Retinal pigment epithelial cell (primary cell): ENCODE measurements at regions not wholly inside any gene's neighbourhood (a gene's known extent, or its start where the extent isn't known, plus 50 kb on each side); places are given as distances from the start of the nearest gene placed in this dataset.

Experiments used
- DNase-seq: peaks from one replicate; pipeline ENCODE4 v3.0.0-alpha.2; 2010; ENCODE audit warnings: low read depth
- H3K4me3 ChIP-seq: 2 replicates; pipeline ENCODE4 v1.5.1; 2011; ENCODE audit warnings: mild to moderate bottlenecking, low read length, control low read depth, moderate library complexity
- TF ChIP-seq, protein P1 (sequence below): conservative IDR thresholded peaks from 2 replicates; pipeline ENCODE4 v1.5.1; 2011; ENCODE audit warnings: low read depth, low read length, control low read depth, inconsistent platforms

- DNase-seq, result no peak
- TF ChIP-seq, protein P1, sequence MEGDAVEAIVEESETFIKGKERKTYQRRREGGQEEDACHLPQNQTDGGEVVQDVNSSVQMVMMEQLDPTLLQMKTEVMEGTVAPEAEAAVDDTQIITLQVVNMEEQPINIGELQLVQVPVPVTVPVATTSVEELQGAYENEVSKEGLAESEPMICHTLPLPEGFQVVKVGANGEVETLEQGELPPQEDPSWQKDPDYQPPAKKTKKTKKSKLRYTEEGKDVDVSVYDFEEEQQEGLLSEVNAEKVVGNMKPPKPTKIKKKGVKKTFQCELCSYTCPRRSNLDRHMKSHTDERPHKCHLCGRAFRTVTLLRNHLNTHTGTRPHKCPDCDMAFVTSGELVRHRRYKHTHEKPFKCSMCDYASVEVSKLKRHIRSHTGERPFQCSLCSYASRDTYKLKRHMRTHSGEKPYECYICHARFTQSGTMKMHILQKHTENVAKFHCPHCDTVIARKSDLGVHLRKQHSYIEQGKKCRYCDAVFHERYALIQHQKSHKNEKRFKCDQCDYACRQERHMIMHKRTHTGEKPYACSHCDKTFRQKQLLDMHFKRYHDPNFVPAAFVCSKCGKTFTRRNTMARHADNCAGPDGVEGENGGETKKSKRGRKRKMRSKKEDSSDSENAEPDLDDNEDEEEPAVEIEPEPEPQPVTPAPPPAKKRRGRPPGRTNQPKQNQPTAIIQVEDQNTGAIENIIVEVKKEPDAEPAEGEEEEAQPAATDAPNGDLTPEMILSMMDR, result no peak
- no peak overlapping the region for H3K4me3 ChIP-seq
Measured at GRCh38 chr11:32005786-32006416, 85.0 kb upstream of the RCN1 start.

GRCh38 chr11:32003335-32003734, 87.5 kb upstream of the RCN1 start:
- TF ChIP-seq, protein P1, result no peak
- no peak for DNase-seq
- no peak overlapping the region for H3K4me3 ChIP-seq

DNA sequence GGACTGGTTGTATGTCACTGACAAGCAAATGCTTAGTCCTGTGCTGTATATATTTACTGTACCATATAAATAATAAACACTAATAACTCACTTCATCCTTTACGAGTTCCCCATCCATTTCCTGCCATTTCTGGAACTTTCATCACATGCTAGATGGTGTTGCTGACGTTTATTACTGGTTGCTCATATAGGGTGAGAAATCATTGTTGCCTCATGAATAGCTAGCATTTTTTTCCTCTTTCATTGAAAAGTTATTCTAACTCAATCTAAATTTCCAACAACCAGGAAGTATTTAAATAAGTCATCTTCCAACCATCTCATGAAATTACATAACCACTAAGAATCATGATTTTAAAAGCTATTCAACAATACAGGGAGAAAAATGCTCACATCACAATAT, 88.6 kb upstream of the RCN1 start:
- no peak for DNase-seq
- H3K4me3 ChIP-seq, result no peak overlapping the region
- TF ChIP-seq, protein P1, result no peak

GRCh38 chr11:31997955-31998354, 92.9 kb upstream of the RCN1 start:
- no peak for DNase-seq
- TF ChIP-seq, protein P1, result no peak
- no peak overlapping the region for H3K4me3 ChIP-seq

GRCh38 chr11:31996159-31996881, 94.6 kb upstream of the RCN1 start:
- DNase-seq, result no peak
- H3K4me3 ChIP-seq, result no peak overlapping the region
- TF ChIP-seq, protein P1, result no peak

- TF ChIP-seq, protein P1, result no peak
- no peak for DNase-seq
- H3K4me3 ChIP-seq, result no peak overlapping the region
Measured at GRCh38 chr11:31995525-31996094, 95.3 kb upstream of the RCN1 start.

DNA sequence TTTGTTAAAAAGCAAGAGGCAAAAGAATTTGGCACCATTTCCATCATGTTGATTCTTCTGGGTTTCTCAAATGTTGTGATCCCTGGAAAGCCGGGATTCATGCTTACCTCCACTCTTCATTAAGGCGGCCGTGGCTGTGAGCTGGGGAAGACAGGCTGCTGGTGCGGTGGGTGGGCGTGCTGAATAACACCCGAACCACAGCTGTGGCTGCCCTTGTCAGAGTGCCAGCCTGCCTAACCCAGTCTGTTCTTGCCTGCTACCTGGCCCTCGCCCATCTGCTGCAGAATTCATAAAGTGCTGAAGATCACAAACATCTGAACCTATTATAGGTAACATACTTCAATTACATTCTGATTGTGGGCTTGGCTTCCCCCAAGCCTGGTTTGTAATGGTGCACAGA, 95.8 kb upstream of the RCN1 start:
- H3K4me3 ChIP-seq, result no peak overlapping the region
- TF ChIP-seq, protein P1, result no peak
- no peak for DNase-seq
